NCI-H187 (cell line): ENCODE measurements at regions not wholly inside any gene's neighbourhood (a gene's known extent, or its start where the extent isn't known, plus 50 kb on each side); places are given as distances from the start of the nearest gene placed in this dataset.
"Not testable (repeated sequence)": the region's sequence is repeated elsewhere in the genome, so short reads cannot be mapped to it uniquely, and the experiment has no call there.

ENCODE experiments used
- DNase-seq, 2 experiments: peaks; one replicate each; lab custom pipeline; 2025; lab: John Stamatoyannopoulos, UW

- DNase-seq: not testable (repeated sequence)
Measured at GRCh38 chr11:13614918-13615317, 53.5 kb upstream of the FAR1 start.

GRCh38 chr11:13608656-13609055 lies 59.8 kb upstream of the FAR1 start:
- DNase-seq: no peak

- DNase-seq: no peak
Measured at GRCh38 chr11:13606701-13607100, 61.8 kb upstream of the FAR1 start.

DNA sequence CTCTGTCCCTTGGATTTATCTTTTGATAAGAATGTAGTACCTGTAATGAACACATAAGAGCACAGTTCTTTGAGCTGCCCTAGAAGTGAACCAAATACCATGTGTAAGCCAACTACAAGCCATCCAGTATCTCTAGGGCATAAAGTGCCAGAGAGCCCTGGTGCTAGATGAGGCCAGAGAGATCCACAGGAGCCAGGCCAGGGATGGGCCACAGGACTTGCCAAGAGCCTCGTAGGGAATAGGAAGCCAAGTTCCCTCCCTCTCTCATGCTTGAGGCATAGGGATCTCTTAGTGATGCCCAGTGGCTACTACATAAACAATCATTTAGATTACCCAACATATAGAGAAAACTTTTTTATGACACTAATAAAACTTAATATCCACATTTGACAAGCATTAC lies 64.8 kb upstream of the FAR1 start:
- no peak for DNase-seq

GRCh38 chr11:13602844-13603243 lies 65.6 kb upstream of the FAR1 start:
- DNase-seq: no peak

GRCh38 chr11:13596611-13597326 lies 71.7 kb upstream of the FAR1 start:
- DNase-seq: no peak

DNA sequence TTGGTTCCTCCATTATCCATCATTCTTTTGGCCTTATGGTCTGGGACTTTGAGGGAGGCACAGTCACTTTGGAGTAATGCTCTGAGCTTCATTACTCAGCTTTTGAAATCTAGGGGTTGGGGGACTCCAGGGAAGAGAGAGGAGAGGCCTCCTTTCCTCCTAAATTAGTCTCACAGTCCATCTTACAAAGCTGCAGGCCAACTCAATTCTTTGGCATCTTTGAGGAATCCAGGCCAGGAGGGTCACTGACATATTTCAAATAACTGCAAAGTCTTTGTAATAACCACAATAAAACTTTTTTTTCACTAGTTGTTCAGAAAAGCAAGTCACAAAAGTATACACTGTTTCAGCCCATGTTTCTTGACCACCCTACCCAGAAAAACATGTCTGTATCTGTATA lies 73.3 kb upstream of the FAR1 start:
- DNase-seq: no peak

DNA sequence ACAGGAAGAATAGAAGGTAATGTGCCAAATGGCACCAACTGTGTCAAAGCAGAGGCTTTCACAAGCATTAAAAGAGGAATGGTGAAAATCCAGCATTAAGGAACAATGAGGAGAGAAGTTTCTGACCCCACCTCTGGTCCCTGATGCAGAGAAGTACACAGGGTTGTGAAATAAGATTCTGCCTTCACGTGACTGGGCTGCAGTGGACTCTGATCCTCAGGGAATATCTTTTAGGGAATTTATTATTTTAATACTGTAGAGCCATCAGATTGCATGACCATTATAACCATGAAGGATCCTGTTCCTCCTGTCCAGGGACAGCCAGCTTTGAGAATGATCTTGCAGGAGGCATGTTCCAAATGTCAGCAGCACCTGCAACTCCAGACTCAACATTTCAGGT lies 74.4 kb upstream of the FAR1 start:
- no peak for DNase-seq

- no peak for DNase-seq
Measured at GRCh38 chr11:13578514-13579140, 82.8 kb upstream of the PTH start.

- no peak for DNase-seq
Measured at GRCh38 chr11:13577881-13578280, 82.1 kb upstream of the PTH start.

DNA sequence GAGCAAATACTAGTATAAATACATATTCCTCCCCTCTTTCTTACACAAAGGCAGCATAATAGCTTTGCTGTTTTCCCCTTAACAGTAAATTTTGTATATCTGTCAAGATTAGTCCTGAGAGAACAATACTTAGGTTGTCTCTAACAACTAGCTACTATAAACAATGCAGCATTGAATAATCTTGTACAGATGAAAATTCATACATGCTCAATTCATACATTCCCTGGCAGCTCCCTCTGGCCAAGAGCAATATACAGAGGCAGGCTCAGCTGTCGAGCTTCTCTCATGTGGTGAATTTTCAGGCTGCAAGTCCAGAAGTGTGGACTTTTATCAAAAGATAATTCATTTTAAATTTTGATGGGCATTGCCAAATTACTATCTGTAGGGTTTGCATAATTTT lies 81.2 kb upstream of the PTH start:
- no peak for DNase-seq

DNA sequence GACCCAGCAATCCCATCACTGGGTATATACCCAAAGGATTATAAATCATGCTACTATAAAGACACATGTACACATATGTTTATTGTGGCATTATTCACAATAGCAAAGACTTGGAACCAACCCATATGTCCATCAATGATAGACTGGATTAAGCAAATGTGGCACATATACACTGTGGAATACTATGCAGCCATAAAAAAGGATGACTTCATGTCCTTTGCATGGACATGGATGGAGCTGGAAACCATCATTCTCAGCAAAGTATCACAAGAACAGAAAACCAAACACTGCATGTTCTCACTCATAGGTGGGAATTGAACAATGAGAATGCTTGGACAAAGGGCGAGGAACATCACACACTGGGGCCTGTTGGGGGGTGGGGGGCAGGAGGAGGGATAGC lies 79.6 kb upstream of the PTH start:
- DNase-seq: not testable (repeated sequence)

DNA sequence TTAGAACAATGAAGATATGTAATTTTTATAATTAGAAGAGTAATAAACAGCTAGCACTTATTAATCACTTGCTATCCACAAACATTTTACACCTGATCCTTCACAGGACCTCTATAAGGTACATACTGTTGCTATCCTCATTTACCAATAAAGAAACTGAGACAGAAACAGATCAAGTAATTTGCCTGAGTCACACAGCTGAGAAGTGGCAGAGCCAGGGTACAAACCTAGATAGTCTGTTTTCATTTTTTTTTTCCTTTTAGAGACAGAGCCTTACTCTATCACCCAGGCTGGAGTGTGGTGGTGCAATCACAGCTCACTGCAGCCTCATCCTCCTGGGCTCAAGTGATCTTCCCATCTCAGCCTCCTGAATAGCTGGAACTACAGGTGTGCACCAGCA lies 71.8 kb upstream of the PTH start:
- DNase-seq: no peak

DNA sequence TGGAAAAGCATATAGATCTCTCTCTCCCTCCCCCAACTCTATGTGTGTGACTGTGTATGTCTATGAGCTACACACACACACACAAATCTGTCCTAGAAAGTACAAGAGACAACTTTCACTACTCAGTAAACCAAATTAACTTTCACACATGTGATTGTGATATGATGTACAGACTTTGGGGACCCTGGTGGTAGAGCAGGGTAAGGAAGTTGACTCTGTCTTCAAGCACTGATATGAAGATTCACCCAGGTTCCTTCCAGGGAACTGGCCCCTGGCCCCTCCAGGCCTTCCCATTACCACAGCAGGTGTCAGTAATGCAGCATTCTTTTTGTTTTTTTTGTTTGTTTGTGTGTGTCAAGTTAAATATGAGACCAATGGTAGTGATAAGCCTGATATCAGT lies 66.1 kb upstream of the PTH start:
- no peak for DNase-seq

DNA sequence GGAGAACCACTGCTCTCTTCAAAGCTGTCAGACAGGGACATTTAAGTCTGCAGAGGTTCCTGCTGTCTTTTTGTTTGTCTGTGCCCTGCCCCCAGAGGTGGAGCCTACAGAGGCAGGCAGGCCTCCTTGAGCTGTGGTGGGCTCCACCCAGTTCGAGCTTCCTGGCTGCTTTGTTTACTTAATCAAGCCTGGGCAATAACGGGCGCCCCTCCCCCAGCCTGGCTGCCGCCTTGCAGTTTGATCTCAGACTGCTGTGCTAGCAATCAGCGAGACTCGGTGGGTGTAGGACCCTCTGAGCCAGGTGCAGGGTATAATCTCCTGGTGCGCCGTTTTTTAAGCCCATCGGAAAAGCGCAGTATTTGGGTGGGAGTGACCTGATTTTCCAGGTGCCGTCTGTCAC lies 64.5 kb upstream of the PTH start:
- peak in 1 of 2 experiments; percentile 33 for DNase-seq

GRCh38 chr11:13552784-13553183 lies 57.0 kb upstream of the PTH start:
- no peak for DNase-seq

GRCh38 chr11:13551834-13552233 lies 56.0 kb upstream of the PTH start:
- no peak for DNase-seq

- no peak for DNase-seq
Measured at GRCh38 chr11:13550761-13551160, 55.0 kb upstream of the PTH start.

GRCh38 chr11:13546092-13546491 lies 50.3 kb upstream of the PTH start:
- not testable (repeated sequence) for DNase-seq
